MM.1S (cell line): ENCODE measurements at regions not wholly inside any gene's neighbourhood (a gene's known extent, or its start where the extent isn't known, plus 50 kb on each side); places are given as distances from the start of the nearest gene placed in this dataset.

Experiments
- EZH2 ChIP-seq: fragments of 300-600 bp; sonication (generic); optimal IDR thresholded peaks from 2 replicates; pipeline ENCODE3; 2017; ENCODE audit warnings: low read depth, mild to moderate bottlenecking, antibody characterized with exemption, low read length, mixed read lengths
- EZH2phosphoT487 ChIP-seq: fragments of 300-600 bp; sonication (generic); IDR thresholded peaks from 2 replicates; pipeline ENCODE4 v1.6.1; 2018; ENCODE audit warnings: antibody characterized with exemption, low read length
- TF ChIP-seq, protein P1 (sequence below): fragments of 300-600 bp; sonication (generic); IDR thresholded peaks from 2 replicates; pipeline ENCODE4 v1.5.1; 2016; ENCODE audit warnings: antibody characterized with exemption, low read length, mixed read lengths

DNA sequence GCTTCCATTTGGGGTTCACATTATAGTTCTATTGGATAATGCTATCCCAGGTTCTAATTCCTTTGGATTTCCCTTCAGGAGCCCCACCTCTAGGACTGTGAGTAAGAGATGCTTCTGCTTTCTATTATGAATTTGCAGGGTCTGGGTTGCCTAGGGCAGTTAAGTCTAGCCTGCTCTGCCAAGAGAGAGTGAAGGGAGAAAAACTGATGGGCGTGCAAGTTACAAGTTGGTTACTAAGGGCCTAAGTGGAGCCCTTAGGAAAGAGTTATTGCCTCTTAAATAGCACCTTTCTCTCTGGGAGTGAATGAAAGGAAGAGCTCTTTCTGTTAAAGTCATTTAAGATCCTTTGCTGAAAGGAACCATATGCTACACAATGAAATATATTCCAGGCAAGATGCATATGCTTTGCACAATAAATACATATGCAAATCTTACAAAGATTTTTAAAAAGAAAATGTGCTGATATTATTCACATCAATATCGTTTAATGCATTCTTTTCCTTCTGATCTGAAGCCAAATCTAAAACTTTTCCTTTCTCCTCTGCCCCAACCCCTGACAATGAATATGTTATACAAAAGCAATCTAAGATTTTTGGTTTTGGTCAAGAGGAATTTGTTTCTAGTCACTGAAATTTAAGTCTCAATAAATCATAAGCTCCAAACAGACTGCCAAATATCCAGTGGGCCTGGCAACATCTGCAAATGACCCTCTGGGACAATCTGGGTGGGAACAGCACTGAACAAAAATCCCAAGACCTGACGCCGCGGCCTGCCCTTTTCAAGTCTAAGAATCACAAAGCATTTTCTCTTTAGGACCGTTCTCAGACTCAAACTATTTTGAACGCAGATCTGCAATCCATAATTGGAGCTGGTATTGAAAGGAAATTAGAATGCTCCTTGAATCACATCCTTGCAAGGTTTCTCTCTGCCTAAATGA is 586.7 kb downstream of the ETNK1 start:
- TF ChIP-seq, protein P1, sequence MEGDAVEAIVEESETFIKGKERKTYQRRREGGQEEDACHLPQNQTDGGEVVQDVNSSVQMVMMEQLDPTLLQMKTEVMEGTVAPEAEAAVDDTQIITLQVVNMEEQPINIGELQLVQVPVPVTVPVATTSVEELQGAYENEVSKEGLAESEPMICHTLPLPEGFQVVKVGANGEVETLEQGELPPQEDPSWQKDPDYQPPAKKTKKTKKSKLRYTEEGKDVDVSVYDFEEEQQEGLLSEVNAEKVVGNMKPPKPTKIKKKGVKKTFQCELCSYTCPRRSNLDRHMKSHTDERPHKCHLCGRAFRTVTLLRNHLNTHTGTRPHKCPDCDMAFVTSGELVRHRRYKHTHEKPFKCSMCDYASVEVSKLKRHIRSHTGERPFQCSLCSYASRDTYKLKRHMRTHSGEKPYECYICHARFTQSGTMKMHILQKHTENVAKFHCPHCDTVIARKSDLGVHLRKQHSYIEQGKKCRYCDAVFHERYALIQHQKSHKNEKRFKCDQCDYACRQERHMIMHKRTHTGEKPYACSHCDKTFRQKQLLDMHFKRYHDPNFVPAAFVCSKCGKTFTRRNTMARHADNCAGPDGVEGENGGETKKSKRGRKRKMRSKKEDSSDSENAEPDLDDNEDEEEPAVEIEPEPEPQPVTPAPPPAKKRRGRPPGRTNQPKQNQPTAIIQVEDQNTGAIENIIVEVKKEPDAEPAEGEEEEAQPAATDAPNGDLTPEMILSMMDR: no peak
- TF ChIP-seq EZH2 (no peak), EZH2phosphoT487 (no peak)
